GM12873 (cell line): ENCODE measurements at regions not wholly inside any gene's neighbourhood (a gene's known extent, or its start where the extent isn't known, plus 50 kb on each side); places are given as distances from the start of the nearest gene placed in this dataset.
A peak's percentile ranks its signal among the peaks of the same experiment; 100 is the strongest.

Experiments
- CTCF ChIP-seq: IDR thresholded peaks from 2 replicates; pipeline ENCODE4 v1.5.1; 2012; ENCODE audit warnings: low read depth, mild to moderate bottlenecking, moderate library complexity, low read length, control low read depth; ENCODE audit not compliant: insufficient read depth; ENCODE audit errors: missing control alignments

DNA sequence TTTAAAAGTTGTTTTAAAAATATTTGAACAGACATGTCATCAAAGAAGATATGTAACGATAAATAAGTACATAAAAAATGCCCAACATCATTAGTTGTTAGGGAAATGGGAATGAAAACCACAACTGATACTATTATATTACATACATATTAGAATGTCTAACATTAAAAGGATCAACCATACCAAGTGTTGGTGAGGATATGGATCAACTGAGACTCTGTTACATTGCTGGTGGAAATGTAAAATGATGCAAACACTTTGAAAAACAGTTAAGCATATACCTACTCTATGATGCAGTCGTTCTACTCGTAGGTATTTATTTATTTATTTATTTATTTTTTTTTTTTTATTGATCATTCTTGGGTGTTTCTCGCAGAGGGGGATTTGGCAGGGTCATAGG lies 149.7 kb downstream of the BRMS1L start:
- TF ChIP-seq CTCF: no peak

GRCh38 chr14:35973770-35974169 lies 147.6 kb downstream of the BRMS1L start:
- TF ChIP-seq CTCF: no peak

DNA sequence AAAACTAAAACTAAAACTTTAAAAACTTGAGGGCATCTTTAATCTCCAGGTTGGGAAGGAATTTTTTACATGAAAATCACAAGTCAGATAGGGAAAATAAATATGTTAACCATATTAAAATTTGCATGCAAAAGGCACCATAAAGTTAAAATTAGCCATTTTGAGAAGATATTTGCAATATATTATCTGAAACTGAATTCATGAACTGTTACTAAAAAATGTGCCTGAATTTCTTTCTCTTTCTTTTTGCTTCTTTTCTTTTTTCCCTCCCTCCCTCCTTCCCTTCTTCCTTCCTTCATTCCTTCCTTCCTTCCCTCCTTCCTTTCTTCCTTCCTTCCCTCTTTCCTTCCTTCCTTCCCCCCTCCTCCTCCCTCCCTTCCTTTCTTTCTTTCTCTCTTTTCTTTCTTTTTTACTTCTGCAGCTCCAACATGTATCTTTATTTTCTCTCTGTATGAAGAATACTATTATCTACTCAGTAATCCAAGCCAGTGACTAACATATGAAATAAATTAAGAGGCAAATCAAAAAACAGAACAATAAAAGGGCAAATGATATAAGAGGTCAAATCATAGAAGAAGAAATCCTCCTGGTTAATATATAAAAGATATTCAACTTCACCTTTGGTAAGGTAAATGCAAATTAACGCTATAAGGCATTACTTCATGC lies 146.0 kb downstream of the BRMS1L start:
- no peak for TF ChIP-seq CTCF

DNA sequence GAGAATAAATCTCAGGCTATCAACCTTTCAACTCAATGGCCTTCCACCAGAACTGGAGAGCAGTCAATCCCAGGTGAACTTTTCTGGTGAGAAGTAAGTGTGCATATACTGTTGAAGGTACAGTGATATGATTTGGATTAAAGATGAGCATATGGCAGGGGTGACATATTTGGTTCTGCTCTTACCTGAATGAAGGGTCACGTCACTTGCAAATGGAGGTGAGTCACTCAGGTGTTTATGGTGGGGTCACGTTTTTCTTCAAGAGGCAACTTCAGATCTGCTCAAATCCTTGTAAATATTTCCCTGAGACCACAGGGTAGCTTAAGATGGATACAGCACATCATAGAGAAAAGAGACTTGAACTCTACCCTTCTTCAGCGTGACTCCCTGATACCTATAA lies 143.2 kb downstream of the BRMS1L start:
- no peak for TF ChIP-seq CTCF

DNA sequence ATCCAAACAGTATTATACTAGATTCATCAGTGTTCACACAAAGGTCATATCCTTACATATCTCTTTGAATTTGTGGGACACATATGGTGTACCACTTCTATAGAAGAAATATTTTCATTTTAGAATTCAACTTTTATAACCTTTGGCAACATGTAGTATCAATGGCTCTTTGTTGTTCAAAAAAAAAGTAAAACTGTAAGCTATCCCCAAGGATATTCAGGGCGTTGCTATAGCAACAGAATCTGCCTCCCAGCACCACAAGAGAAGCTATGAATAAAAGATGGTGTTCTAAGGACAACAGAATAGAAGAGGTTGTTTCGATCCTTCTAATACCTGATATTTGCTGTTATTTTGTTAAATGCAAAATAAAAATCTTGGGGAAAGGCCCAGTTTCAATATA lies 139.3 kb downstream of the BRMS1L start:
- TF ChIP-seq CTCF: no peak

DNA sequence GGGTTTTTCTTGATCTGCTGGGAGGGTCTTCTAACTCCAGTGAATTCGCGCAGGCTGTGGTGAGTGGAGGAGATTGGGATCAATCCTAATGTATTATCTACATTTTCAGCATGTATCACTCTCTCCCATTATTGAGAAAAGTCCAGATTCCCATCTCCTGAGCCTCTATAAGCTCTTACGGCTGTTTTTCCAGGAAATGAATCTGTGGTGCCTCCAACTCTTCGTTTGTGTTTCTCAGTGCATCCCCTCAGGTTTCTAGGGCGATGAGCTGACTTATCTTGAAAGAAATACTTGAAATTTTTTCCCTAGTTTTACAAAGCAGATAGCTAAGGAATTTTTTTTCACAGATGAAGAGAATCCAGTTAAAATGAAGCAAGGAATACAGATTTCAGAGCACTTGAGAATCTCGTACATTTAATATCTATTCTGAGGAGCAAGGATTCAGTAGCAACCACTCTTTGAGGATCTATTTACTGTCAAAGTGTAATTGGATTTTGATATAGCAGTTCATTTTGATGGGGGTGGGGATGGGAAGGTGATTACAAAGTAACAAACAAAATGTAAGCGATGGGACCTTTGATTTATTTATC lies 138.7 kb downstream of the BRMS1L start:
- no peak for TF ChIP-seq CTCF

DNA sequence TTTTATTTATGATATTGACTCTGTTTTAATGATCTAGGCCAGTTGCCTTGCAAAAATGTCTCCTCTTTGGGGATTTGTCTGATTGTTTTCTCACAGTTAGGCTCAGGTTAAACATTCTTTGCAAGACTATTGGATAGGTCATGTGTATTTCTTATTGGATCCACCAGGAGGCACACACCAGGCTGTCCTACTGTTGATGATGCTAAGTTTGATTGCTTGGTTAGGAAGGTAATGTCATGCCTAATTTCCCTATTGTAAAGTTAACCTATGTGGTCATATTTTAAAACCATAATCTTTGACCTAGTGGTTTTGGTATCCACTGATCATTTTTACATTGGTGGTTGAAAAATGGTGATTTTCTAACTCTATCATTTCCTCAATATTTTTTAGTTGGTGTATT lies 137.1 kb downstream of the BRMS1L start:
- TF ChIP-seq CTCF: peak; percentile 58
